GM12875 (cell line): ENCODE measurements at regions not wholly inside any gene's neighbourhood (a gene's known extent, or its start where the extent isn't known, plus 50 kb on each side); places are given as distances from the start of the nearest gene placed in this dataset.

Experiments used
- H3K4me3 ChIP-seq: one replicate; pipeline ENCODE4 v1.5.1; 2011; ENCODE audit warnings: low read depth, low read length, control low read depth
- TF ChIP-seq, protein P1 (sequence below): IDR thresholded peaks from 2 replicates; pipeline ENCODE4 v1.5.1; 2011; ENCODE audit warnings: low read depth, mild to moderate bottlenecking, control low read depth, inconsistent platforms, low read length, moderate library complexity, borderline replicate concordance; ENCODE audit not compliant: insufficient read depth

DNA sequence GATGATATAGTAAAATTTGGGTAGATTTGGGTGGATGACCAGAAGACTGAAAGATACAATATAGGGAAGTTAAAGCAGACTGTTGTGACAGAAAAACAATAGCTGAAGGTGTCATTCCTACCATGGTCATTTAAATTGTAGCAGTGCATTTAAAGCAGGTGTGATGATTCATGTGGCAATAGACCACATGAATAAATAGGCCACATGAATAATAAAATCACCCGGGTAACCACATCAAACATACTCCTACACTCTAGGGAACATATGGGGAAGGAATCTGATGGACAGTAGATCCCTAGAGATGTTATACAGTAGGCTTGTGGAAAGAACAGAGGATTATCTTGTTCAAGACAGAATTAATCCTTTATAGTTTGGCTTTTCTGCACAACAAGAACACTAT, 392.6 kb downstream of the SLITRK5 start:
- no peak overlapping the region for H3K4me3 ChIP-seq
- TF ChIP-seq, protein P1, sequence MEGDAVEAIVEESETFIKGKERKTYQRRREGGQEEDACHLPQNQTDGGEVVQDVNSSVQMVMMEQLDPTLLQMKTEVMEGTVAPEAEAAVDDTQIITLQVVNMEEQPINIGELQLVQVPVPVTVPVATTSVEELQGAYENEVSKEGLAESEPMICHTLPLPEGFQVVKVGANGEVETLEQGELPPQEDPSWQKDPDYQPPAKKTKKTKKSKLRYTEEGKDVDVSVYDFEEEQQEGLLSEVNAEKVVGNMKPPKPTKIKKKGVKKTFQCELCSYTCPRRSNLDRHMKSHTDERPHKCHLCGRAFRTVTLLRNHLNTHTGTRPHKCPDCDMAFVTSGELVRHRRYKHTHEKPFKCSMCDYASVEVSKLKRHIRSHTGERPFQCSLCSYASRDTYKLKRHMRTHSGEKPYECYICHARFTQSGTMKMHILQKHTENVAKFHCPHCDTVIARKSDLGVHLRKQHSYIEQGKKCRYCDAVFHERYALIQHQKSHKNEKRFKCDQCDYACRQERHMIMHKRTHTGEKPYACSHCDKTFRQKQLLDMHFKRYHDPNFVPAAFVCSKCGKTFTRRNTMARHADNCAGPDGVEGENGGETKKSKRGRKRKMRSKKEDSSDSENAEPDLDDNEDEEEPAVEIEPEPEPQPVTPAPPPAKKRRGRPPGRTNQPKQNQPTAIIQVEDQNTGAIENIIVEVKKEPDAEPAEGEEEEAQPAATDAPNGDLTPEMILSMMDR = no peak

DNA sequence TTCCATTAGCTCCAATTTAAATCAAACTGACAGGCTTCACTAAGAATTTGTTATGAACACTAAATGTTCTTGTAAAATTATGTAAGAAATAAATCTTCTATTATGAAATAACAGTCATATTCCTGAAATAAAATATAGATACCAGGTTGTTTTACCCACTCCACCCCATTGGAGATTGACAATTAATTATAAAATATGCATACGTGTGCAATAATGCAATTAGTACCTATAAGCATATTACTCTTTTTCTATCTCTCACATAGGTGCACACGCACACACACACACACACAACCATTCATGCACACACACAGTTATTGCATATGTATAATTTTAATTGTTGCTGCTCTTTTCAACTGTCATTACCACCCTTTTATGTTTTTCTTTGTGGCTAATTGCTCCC, 395.7 kb downstream of the SLITRK5 start:
- H3K4me3 ChIP-seq = no peak overlapping the region
- TF ChIP-seq, protein P1 = no peak

DNA sequence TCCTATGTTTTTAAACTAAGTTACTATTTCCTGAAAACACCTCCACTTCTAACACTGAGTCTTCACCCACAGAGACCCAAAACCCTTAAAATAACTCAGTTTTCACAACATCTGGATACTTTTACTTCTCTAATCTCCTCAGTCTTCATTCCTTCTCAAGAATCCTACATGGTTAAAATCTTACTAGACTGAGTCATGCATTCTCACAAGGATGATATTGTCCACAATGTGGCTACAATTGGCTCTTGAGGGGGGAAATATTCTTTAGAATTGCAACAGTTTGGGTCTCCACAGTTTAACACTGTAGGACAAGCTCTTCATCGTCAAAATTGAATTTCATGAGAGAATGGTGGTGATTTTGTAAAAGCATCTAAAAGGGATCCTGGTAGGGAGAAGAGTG, 397.1 kb downstream of the SLITRK5 start:
- TF ChIP-seq, protein P1 = no peak
- H3K4me3 ChIP-seq = no peak overlapping the region

DNA sequence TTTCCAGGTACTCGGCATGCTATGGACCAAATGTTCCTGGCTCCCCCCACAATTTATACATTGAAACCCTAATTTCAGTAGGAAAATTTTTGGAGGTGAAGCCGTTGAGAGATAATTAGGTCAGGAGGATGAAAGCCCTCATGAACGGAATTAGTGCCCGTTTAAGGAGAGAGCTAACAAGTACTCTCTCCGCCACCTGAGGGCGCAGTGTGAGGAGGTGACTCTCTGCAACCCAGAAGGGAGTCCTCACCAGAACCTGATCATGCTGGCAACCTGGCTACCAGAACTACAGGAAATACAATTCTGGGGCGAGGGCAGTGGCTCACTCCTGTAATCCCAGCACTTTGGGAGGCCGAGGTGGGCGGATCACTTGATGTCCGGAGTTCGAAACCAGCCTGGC, 397.8 kb downstream of the SLITRK5 start:
- no peak overlapping the region for H3K4me3 ChIP-seq
- TF ChIP-seq, protein P1 = no peak

DNA sequence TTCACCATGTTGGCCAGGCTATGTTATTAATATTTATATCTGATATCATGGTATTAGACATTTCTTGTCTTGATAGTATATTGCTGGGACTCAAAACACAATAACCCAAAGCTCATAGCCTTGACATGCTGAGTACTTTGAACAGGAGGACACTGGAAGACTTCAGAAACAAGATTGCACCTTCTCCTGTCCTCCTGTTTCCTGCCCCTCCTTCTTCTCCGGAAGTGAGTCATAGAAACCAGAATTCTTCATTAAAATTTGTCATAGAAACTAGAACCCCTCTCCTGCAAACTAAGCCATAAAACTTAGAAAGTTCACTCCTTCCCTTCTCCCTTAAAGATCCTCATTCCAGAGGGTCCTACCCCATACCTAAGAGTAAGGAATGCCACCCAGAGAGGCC, 400.2 kb downstream of the SLITRK5 start:
- TF ChIP-seq, protein P1 = no peak
- H3K4me3 ChIP-seq = no peak overlapping the region

DNA sequence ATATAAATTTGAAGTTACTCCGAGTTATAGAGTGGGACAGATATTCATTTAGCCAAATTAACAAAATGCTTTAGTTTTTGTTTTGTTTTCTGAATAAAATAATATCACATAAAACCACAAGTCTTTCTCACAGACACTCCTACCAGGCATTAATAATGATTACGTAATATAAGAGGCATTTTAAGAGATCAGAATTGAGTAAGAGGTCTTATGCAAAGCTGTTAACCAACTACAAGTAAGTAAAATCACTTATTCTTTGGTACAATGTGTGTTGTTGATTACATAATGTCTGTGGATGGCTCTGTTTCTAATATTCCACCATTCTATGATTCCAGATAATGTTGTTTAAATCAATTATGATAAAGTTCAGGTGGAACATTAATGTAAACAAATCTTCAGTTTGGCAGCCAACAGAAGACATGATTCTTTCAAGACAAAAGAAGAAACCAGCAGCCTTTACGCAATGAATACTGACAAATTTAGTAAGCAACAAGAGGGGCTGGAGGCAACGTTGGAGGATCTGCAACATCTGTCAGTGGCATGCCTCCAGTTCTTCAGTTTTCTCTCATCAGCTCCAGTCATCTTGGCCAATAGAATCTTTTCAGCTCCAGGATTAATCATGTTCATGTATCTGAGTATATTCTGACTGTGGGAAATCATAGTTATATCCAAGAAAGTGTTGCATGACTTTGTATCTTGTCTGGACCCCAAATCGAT, 403.8 kb downstream of the SLITRK5 start:
- TF ChIP-seq, protein P1 = no peak

DNA sequence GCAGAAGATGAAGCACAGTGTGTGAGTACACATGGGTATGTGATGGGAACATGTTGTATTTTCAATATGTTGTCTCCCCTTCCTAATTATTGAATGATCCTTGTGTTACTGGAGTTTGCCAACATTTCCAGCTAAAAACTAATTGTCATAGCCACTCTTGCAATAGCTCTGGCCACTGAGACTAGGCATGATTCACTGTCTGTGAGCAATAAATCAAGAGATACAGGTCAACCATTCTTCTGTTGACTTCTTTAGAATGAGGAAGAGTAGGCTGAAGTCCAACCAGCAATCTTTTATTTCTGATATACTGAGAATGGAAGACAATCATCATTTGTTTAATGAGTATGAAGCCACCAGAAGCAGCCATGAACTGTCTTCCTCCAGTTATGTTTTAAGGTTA, 413.9 kb downstream of the SLITRK5 start:
- H3K4me3 ChIP-seq = no peak overlapping the region
- TF ChIP-seq, protein P1 = no peak

More for the DNA sequence above, 403.8 kb downstream of the SLITRK5 start:
- no peak overlapping the region for H3K4me3 ChIP-seq
